NCI-H2029 treated with DMSO at 0.1 percent for 48 hours (cell line): ENCODE measurements at regions not wholly inside any gene's neighbourhood (a gene's known extent, or its start where the extent isn't known, plus 50 kb on each side); places are given as distances from the start of the nearest gene placed in this dataset.

Experiments
- DNase-seq: peaks from one replicate; lab custom pipeline; 2025; lab: John Stamatoyannopoulos, UW

DNA sequence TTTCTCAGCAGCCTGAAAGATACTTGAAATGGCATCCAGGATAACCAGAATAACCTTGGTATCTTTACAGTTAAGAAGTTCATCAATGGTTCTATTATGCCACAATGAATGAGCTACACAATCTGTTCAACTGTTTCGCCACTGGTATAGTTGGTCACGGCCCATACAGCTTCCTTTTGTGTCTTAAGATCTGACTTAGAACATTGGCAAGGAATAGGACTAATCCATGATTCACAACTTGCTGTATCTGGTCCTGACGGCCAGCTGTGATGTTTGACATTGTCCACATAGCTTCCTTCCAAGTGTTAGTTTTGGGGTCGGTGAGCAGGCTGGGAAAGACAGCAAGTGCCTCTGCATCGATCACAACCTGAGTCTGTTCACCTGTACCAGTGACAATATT, 113.3 kb upstream of the RAD23B start:
- DNase-seq, result no peak

DNA sequence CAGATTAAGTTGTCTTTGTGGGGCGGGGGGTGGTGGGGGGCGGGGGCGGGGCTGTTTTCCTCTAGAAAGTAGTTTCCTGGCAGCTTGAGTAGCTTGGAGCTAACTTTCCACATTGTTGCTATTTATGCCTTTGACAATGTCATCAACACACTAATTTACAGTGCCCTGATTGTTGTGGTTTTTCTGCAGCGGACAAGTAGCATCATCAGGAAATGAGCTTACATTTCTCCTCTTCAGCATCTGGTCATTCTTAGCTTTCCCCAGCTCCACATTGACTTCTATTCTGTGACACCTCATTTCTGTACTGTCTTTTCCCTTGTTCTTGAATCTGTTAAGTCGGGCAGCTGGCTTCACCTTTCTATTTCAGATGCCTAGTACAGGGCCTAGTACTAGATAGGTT, 112.3 kb upstream of the RAD23B start:
- no peak for DNase-seq

DNA sequence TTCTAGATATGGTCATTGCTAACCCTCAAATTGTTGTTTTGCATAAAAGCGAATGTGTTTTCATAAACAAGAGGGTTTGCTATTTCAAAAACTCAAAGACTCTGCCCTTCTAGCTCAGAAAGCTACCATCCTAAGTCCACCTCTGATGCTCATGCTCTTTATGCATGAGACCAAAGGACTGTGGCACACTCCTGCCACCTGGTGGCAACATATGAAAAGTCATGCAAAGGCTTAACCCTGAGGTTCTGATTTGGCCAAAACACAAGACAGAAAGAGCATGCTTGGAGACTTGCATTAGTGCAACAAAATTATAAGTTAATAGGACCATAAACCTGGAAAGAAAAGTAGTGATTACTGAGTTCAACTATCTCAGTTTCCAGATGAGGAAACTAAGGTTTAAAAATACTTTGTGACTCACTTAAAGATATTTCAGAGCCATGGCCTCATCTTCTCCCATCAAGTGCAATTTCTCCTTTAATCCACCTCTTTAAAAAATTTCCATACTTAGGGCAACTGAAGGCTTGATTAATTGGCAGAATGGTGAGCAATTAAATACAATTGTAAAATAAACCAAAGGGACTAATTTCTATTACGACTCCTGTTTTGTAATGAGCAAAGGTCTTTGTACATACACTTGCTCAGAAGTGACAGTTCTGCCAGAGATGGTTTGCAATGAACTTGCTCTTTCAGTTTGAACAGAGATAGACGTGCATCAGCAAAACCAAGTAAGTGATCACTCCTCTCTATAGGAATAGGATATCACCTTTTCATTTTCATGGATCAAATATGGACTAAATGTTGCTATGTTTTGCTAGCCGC, 110.7 kb upstream of the RAD23B start:
- peak; percentile 54 for DNase-seq

DNA sequence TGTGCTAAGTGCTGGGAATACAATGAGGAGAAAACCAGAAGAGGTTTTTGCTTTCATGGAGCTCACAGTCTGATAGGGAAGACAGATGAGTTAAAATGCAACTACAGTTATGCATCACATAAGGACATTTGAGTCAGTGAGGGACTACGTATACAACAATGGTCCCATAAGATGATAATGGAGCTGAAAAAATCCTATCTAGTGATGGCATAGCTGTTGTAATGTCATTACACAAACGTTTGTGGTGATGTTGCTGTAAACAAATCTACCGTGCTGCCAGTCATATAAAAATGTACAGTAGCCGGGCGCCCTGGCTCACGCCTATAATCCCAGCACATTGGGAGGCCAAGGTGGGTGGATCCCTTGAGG, 110.1 kb upstream of the RAD23B start:
- no peak for DNase-seq

DNA sequence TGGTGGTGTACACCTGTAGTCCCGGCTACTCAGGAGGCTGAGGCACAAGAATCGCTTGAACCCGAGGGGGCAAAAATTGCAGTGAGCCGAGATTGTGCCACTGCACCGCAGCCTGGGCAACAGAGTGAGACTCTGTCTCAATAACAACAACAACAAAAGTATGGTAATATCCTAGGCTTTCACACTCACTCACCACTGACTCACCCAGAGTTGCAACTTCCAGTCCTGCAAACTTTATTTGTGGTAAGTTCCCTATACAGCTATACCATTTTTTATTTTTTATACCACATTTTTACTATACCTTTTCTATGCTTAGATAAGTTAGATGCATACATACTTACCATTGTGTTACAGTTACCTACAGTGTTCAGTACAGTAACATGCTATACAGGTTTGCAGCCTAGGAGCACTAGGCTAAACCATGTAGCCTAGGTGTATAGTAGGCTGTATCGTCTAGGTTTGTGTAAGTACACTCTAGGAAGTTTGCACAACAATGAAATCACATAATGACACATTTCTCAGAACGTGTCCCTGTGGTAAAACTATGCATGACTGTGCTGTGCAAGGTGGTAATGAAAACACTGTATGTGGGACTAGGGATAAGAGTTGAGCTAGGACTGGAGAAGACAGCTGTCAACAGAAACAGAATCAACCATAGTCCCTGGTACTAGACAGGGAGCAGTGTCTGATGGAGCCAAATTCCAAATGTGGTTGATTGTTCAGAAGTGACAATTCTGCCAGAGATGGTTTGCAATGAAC, 109.5 kb upstream of the RAD23B start:
- no peak for DNase-seq

DNA sequence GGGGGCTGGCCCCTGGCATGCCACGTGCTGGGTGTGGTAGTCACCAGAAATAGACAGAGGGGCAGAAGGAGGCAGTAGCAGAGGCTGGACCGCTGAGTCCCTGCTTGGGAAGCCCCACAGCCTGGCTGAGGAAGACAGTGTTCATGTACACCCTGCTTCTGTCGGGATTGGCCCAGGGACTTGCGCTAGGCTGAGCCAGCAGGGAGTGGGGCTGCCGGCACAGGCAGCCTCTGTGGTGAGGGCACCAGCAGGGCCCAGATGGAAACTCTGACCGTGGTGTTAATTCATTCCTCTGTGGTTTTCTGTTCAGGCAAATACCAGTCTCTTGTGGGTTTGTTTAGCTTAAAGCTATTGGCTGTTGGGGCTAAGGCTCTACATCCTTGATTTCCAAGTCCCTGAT, 108.6 kb upstream of the RAD23B start:
- DNase-seq, result no peak

DNA sequence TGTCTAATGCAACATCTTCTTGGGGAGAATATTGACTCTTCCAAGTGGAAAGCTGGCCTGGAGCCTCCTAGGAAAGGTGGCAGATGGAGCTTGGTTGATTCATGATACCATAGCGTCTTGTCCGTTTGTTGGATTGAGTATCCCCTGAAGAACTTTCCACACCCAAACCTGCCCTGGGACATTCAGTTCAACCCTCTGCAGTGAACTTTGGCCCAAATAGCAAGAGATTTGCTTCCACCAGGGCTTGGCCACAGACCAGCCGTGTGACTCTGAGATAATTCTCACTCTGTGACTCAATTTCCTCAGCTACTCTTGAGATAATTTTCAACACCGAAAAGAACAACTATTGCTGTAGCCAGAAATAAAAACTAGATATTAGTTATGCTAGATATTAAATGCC, 108.0 kb upstream of the RAD23B start:
- no peak for DNase-seq

DNA sequence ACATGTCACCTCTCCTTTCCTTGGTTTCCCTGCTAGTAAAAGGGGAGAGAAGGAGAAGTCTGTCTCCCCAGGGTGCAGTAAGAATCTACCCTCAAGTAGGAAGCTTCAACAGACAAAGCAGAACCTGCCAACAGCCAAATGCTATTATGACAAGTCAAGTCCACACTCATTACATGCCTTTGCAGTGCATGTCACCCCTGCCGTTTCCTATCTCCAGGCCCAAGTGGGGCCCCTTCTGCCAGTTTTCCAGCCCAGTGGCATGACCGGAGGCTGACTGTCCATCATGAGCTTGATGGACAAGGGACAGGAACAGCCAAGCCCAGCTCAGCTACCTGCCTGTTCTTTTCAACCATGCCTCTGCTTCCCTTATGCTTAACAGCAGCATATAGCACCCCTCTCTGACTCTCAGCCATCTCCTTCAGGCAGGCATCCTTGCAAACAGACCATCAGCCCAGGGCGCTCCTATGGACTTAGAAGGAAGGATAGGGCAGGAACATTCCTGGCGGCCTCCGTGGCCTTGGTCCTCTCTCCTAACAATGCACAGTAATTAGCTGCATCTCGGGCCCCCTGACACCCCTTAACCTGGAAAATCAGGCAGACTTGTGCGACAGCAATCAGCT, 107.2 kb upstream of the RAD23B start:
- no peak for DNase-seq

DNA sequence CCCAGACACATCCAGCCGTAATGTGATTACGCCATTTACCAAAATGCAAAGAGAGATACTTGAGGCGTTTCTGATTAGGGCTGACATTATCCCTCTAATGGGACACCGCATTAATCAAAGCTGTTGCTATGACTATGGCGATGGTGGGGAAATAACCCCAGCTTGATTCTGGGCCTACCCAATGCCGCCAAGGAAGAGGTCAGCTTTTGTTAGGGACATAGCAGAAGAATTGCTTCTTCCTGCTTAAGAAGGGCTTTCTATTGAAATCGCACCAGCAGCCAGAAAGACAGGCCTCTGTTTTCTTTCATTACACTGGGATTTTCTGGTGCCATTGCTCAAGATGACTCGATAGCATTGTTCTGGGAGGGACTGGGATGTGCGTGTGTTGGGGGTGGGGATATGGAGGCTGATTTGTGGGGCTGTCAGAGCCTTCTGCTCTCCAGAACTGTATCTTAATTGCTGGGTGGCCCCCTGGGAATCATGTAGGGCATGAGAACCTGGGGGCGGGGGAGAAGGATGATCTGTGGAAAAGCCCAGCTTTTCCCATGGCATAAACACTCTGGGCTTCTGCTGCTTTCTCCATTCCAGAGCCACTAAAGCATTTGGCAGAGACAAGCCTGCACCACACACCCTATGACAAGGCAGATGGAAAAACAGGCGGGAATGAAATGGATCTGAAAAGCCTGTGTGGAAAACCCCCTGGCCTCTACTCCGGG, 106.5 kb upstream of the RAD23B start:
- DNase-seq, result no peak

DNA sequence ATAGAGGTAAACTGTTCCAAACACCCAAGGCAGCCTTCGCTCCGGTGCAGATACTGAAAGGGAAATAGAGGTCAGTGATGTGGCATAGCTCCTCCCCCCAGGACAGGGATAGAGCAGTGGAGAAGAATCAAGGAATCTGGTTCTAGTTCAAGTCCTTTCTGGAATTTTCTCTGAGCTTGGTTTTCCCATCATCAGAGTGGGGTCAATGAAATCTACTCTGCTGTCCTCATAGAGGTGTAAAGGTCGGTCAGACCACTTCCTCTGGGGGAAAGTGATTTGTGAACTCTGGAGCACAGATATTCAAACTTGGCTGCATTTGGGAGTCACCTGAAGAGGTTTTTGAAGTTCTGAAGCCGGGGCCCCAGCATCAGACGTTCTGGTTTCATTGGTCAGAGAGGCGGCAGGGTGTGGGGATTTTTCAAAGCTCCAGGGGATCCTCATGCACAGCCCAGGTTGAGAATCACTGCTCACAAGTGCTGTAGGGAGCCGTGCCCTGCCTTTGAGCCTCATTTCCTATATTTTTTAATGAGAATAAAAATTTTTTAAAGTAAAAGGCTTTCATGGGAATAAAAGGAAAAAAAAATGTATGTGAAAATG, 105.7 kb upstream of the RAD23B start:
- DNase-seq, result no peak

DNA sequence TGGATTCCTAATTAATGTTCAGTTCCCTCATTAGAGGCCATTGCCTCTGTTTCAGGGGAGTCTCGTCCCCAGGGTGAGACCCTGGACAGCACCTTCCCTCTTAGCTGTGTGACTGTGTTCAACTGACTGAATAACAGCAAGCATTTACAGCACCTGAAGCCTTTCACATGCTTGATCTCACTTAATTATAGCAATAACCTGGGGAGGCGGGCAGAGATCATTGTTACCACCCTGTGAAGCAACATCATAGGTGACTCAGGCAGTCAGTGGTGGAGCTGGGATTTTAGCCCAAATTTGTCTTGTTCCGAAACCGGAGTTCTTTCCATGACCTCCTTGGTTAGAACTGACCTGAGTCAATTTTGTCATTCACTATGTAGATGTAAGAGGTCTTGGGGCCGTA, 105.2 kb upstream of the RAD23B start:
- DNase-seq, result no peak

DNA sequence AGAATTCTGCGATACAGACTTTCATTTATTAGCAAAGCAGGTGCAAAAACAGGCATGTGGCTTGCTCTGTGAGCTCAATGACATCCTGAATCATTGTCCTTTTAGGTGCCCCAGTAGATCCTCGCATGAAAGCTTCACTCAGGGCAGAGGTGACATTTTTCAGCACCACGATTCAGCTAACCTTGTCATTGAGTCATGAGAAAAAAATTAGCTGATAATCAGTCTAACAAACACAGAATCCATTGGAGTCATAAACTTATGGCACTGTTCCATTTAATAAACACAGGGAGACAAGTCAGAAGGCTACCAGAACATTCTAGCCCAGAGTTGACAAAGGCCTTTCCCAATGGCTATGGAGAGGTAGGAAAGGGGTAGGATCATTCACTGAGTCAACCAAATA, 104.8 kb upstream of the RAD23B start:
- no peak for DNase-seq

DNA sequence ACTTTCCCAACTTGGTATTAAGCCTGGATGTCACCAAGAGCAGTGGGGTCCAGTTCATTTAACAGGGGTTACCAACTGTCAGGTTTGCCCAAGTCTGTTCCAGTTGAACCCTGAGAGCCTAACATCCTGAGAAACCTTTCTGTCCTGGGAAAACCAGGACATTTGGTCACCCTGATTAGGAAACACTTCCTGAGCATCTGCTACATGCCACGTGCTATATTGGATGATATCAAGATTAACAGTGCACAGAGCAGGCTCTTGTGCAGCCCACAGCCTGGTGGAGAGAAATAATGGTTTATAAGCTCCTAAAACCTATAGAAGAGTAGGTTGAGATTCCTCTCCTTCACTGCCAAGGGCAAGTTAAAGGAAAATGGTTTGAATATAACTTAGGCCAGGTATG, 102.9 kb upstream of the RAD23B start:
- no peak for DNase-seq

DNA sequence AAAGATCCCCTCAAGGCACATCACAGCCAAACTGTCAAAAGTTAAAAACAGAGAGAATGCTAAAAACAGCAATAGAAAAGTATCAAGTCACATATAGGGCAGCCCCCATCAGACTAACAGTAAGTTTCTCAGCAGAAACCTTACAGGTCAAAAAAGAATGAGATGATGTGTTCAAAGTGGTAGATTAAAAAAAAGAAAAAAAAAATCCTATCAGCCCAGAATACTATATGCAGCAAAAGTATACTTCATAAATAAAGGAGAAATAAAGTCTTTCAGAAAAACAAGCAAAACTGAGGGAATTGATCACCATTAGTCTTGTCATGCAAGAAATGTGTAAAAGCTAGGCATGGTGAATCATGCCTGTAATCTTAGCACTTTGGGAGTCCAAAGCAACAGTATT, 99.9 kb upstream of the RAD23B start:
- no peak for DNase-seq

DNA sequence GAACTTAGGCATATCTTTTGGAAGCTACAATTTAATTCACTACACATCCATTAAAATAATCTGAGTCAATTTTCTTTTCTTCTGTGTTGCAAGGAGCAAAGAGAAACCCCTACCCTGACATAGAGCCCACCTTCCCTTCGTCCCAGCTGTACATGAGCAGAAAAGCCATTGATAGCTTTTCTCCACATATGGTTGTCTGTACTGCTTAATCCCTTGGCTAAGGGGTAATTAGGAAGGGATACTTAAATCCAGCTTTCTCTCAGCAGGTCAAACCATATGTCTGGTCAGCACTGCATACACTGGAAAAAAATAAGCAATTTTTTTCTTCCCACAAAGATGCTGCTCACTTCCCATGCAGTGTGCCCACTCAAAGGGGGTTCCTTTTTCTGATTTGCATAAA, 94.7 kb upstream of the RAD23B start:
- DNase-seq, result no peak

DNA sequence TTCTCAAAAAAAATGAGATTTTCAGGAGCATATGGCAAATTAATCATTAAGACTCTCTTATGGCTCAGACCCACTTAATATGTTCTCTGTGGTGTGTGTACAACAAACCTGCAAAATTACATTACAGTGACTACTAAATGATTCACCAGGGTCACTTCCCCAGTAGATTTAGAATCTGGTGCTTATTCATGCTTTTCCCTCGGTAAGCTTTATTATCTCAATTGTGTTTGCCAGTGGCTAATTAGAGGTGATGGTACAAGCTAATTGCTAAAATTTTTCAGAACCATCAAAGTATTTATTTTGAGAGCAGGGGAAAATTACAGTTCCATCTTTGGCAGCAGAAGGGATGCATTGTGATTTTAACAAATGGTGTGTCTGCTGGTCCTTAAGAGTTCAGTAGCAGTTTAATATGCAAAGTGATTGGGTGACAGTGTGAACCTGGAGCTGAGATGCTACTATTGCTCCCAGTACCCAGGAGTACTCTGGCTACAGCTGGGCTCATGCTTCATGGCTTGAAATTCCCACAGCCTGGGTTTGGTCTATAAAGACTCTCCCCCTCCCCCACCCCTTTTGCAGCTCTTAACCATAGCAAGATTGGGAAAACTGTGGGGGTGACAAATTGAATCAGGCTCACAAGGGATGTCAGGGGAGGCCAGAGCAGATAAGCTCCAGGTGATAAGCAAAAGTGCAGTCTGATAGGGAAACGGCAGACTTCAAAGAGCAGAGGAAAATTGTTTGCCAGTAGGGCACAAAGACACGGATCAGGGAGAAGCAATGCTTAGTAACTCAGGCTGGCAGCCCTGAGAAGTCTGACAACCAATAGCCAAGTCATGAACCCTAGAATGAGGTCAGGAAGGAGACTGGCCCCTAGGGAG, 92.8 kb upstream of the RAD23B start:
- no peak for DNase-seq

DNA sequence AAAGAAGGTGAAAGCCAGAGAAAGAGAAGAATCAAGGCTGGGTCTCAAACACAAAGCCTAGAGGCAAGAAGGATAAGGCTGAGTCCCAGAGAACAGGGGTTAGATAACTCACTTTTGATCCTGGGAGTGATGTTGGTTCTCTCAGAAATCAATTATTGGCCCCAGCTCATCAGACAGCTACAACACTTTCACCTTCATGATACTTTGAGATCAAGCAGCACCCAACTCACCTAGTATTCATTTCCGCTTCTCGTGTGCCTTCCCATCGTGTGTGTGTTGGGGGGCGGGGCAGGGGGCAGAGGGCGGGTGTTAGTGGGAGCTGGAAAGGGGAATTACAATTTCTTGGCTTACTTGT, 92.2 kb upstream of the RAD23B start:
- no peak for DNase-seq

DNA sequence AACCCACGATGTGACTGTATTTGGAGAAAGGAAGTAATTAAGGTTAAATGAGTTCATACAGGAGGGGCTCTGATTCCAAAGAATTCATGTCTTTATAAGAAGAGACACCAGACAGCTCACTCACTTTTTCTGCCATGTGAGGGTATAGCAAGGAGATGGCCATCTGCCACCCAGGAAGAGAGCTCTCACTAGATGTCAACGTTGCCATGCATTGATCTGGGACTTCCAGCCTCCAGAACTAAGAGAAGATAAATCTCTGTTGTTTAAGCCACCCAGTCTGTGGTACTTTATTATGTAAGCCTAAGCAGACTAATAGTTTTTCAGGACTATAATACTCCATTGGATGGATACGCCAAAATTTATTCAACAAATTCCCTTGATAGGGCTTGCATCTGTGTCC, 89.8 kb upstream of the RAD23B start:
- no peak for DNase-seq

DNA sequence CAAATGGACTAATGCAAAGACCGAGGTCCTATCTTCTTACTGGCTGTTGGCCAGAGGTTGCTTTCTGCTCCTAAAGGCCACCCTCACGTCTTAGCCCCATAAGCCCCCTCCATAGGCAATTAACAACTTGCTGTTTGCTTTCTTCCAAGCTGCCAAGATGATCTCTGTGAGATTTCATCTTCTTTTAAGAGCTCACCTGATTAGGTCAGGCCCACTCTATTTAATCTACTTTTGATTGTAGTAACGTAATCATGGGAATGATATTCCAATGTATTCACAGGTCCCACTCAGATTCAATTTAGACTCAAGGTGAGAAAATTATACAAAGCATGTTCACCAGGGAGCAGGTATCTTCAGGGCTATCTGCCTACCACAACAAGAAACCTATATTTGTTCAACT, 84.4 kb upstream of the RAD23B start:
- no peak for DNase-seq

DNA sequence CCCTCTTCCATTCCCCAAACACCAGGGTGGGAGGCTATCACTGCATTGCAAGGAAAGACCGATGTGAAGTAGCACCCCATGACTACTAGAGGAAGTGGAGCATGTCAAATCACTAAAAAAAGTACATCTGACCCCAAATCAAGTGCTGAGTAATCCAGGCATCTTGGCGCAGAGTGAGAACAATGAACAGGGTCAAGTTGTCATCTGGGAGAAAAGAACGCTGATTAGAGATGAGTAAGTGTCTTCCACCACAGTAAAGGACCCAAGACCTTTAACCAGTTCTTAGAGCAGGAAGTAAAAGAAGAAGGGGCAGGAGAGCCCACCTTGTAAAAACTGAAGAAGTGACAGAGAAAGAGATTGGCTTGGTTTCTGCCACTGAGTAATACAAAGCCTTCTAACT, 75.0 kb upstream of the RAD23B start:
- no peak for DNase-seq

DNA sequence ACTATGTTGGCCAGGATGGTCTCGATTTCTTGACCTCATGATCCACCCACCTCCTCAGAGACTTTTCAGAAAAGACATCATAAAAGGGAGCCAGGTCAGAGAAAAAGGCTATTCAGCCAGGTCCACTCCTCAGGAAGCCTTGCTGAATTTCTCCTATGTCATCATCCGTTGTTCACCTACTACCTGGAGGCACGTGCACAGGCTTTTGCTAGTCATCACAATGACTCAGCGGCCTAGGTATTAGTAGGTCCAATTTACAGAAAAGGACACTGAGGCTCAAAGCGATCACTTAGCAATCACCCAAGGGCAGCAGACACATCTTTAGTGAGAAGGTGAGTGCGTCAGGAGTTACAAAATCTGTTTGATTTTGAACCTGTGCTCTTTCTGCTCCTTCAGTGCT, 72.3 kb upstream of the RAD23B start:
- DNase-seq, result no peak
